ENCODE measurements at regions not wholly inside any gene's neighbourhood (a gene's known extent, or its start where the extent isn't known, plus 50 kb on each side); places are given as distances from the start of the nearest gene placed in this dataset.

GRCh38 chr2:16080071-16080470, 139.7 kb downstream of the MYCN start:
- TF ChIP-seq, protein P1, sequence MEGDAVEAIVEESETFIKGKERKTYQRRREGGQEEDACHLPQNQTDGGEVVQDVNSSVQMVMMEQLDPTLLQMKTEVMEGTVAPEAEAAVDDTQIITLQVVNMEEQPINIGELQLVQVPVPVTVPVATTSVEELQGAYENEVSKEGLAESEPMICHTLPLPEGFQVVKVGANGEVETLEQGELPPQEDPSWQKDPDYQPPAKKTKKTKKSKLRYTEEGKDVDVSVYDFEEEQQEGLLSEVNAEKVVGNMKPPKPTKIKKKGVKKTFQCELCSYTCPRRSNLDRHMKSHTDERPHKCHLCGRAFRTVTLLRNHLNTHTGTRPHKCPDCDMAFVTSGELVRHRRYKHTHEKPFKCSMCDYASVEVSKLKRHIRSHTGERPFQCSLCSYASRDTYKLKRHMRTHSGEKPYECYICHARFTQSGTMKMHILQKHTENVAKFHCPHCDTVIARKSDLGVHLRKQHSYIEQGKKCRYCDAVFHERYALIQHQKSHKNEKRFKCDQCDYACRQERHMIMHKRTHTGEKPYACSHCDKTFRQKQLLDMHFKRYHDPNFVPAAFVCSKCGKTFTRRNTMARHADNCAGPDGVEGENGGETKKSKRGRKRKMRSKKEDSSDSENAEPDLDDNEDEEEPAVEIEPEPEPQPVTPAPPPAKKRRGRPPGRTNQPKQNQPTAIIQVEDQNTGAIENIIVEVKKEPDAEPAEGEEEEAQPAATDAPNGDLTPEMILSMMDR (IDR thresholded peaks at IDR 0.05) = no peak
- TF ChIP-seq POLR2AphosphoS5 (IDR thresholded peaks at IDR 0.05; ENCODE audit: insufficient read depth in 1 of 2, low read depth in 1 of 2) (no peak), POLR2A (IDR thresholded peaks at IDR 0.05) (no peak)
